ENCODE measurements at regions not wholly inside any gene's neighbourhood (a gene's known extent, or its start where the extent isn't known, plus 50 kb on each side); places are given as distances from the start of the nearest gene placed in this dataset.
A peak's percentile ranks its signal among the peaks of the same experiment; 100 is the strongest.
"Not testable (repeated sequence)": the region's sequence is repeated elsewhere in the genome, so short reads cannot be mapped to it uniquely, and the experiment has no call there.

DNA sequence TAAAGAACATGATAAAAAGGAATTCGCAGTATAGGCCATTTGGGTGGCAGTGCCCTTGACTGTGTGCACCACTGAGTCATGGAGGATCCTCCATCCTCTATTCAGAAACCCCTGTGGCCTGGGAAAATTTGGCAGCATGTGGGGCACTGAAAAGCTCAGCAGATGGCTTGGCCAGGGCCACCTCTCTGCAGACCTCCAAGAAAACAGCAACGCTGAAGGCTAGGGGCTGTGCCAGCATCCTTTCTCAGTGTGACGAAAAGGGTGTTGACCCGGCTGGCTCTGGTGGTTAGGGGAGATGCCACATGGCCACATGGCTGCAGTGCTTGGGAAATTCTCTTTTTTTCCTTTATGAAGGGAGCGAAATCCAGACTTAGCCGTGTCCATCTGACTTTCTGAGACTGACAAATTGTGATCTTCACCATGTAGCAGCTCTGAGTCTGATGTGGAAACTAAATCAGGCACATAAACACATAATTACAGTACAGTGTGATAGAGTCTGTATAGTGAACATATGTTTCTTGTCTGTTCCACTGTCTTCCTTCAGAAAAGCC, 178.0 kb downstream of the KCTD12 start:
- no peak for DNase-seq

DNA sequence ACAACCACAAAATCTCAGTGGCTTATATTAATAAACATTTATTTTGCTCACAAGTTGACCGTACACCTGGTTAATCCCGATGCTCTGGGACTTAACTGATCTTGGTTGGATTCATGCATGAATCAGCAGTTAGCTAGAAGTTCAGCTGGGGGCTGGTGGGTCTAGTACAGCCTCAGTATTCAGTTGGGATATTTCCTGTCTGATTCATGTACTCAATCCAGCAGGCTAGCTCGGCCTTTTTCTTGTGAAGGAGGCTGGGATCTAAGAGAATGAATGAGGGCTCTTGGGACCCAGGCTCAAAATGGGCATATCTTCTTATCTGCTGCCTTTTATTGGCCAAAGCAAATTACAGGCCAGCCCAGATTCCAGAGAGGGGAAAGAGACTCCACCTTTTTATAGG, 178.8 kb downstream of the KCTD12 start:
- no peak for DNase-seq

DNA sequence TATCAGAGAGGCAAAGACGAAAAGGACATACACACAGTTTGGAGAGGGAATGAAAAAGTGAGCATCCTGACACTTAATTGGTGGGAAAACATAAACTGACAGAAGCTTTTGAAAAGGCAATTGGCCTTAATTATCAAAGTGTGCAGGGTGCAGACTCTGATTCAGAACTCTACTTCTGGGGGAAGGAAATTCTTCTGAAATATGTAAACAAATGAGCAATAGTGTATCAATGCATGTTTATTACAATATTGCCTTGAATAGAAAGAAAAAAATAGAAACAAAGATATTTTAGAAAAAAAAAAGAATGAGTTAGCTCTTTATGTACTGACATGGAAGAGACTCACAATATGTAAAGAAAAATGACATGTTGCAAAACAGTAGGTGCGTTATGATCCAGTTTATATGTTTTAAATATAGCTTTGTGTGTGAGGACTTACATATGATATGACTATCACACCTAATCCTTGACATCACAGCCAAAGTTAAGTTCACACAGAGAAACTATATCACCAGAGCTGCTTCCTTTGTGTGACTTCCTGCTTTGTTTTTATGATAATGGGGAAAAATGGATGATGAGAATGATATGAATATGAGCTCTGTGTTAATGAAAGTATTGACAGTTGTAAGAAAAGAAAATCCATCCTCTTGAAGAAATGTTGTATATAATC, 182.4 kb downstream of the KCTD12 start:
- no peak for DNase-seq

DNA sequence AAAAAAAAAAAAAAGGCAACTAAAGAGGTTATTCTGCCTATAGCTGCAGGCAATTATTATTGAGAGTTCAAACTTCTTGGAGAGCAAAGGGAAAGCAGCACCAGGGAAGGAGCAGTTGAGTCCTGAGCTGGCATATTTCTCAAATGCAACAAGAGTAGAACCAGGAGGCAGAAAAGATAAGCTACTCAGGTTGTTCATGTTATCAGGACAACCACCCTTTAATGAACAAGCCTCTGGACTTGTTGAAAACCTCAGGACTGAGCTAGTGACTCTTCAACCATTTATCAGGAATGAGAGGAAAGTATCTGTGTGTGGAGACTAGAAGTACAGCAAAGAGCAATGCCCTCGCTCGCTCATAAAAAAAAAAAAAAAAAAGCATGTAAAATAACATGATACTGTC, 183.0 kb downstream of the KCTD12 start:
- no peak for DNase-seq

DNA sequence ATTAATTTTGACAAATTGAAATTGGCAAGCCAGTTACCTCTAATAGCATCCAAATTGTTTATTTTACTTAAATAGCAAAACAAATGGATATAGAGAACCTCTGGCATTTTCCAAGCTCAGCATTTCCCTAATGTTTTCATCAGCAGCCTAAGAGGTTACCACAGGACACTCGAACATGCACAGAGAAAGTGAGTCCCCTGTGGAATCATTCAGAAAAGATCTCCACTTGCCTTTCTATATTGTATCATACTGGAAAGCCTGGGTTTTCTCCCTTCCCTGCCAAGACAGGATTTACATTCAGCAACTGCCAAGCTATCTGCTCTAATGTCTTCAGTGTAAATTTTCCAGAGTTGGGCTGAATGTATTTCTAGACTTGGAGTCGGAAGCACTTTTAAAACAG, 188.9 kb downstream of the KCTD12 start:
- no peak for DNase-seq

DNA sequence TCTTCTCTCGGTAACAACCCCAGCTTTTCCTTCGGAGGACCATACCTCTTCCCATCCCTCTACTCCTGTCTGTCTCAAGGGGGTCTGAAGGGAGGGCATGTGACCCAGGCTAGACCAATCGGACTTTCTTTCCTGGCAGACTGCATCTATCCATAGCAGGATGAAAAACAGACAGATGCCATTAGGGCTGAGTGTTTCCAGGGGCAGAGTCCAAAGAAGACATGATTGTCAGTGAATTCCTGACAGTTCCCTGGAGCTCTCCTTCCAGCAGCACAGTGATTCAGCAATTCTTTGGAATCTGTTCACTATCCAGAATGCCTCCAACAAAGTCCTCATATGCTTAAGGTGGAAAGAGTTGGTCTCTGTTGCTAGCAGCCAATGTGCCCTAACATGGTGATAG, 189.8 kb downstream of the KCTD12 start:
- DNase-seq: no peak

DNA sequence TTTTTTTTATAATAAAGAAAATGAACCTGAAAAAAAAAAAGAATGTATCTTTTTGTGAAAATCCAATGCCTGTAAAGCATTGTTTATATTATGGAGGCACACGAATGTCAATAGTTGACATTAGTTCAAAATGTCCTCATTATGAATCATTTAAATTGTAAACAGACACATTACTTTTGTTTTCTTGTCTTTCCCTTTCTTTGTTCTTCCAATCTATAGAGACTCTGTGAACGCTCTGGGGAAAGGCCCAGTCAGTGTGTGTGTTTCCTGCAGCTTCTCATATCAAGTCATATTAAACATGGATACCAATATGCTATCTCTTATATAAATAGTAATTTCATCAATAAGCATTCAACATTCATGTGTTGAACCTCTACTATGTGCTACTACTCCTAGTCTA, 193.1 kb downstream of the KCTD12 start:
- no peak for DNase-seq

DNA sequence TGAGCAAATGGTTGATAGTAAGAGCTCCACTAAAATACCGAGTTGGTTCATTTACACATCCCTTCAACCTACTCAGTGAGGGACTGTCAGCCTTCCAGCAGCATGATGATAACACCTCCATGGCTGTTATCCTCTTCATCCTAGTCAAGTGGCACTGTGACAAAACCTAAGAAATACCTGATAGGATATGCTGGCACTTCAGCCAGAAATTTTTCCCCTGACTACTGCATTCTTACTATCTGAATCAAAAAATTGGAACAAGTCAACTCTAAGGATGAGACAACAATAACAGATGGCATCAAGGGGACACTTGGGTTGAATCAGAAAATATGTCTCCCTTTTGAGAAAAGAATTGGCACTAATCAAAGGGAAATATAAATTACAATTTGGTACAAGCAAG, 193.9 kb downstream of the KCTD12 start:
- DNase-seq: no peak

DNA sequence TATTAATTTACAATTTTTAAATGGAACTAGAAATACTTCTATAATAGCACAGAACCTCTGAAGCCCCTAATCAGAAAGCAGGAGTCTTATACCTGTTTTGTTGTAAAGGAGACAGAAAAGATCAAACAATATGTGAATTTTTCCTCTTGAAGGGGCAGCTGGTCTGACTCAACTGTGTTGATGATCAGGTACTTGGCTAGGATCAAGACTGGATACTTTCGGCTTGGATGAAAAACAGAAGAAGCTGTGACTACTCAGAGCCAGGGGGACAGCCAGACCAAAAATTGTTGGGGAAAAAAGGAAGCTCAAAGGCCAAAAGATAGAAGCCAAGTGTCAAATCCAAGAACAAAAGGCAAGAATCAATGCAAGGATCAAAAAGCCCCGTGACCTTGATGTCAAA, 195.6 kb downstream of the KCTD12 start:
- no peak for DNase-seq

DNA sequence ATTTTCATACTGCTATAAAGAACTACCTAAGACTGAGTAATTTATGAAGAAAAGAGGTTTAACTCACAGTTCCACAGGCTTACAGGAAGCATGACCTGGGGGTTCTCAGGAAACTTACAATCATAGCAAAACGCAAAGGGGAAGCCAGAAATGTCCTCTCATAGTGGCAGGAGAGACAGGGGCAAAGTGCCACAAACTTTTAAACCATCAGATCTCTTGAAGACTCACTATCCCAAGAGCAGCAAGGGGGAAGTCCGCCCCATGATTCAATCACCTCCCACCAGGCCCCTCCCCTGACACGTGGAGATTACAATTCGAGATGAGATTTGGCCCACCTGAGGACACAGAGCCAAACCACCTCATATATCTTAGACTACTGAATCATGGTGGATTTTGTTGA, 198.7 kb downstream of the KCTD12 start:
- peak; percentile 39 for DNase-seq

DNA sequence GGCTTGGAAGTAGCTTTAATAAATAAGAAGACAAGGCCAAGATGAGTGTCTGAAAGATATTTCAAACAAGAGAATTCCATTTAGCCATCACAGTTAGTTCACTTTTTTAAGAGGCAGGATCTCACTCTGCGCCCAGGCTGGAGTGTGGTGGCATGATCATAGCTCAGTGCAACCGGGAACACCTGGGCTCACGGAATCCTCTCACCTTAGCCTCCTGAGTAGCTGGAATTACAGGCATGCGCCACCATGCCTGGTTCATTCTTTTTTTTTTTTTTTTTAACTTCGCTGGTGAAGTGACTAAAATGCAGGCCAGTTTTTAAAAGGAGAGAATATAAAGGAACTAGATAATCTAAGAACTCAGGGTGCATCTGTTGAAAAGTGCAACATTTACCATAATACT, 200.3 kb downstream of the KCTD12 start:
- no peak for DNase-seq

DNA sequence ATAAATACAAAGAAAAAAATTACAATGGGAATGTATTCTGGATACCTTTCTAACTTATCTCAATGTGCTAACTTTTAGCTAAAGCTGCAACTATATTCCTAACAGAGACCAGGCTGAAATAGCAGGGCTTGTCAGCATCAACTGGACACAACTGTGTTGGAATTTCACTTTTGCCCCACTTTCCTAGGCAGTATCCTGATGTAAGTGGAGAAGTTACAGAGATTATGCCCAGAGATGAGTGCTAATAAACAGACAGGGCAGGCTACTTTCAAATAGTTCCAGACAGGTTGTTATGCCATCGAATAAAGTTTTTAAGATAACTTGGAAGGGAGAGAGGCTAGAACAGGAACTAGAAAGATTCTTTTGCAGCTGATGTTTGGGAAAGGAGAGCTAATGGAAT, 201.9 kb downstream of the KCTD12 start:
- no peak for DNase-seq

DNA sequence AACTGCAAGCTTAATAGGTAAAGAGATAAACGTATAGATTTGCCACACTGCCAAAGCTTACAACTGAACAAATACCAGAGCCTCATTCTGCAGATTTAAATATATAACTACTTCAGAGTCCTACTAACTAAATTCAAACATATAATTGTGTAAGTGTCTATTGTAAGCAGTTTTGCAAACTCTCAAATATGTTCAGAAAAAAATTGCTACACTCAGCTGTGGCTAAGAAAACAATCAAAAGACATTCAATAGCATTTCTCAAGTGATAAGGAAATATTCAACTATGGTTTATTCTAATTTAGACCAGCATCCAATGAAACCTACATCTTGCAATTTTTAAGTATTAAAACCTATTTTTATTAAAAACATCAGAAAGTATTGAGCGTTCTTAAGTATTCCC, 202.4 kb downstream of the KCTD12 start:
- no peak for DNase-seq

DNA sequence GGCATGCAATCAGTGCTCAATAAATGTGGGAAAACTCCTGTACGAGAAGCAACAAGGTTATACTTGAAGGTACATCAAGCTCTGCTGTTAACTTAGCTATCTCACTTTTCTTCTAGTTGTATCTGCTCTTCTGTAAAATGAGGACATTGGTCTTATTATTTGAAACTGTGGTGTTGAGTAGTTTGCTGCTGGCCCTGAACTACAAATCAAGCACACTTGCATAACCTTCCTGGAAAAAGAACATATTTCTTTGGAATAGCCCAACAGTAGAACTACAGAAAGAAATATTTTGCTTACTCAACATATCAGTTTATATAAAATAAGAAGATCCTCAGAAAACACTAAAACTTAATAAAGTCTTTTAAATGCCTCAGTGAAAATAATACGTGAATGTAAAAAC, 203.0 kb downstream of the KCTD12 start:
- no peak for DNase-seq

DNA sequence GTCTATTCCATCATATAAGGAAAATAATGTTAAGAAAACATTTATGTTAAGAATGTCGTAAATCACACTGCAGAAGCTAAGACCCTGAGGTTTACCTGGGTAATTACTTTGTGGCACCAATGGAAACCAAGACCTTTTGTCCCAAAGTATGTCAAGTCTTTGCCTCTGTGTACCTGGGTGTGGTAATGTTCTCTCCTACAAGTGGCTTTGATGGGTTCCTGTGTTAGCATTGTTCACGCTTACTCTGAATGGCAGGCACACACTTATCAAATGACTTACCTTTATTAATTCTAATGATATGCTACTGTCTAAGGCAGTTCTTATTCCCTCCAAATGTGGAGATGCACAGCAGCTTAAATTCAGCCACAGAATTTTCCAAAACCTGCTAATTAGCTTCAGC, 206.1 kb downstream of the KCTD12 start:
- DNase-seq: no peak

DNA sequence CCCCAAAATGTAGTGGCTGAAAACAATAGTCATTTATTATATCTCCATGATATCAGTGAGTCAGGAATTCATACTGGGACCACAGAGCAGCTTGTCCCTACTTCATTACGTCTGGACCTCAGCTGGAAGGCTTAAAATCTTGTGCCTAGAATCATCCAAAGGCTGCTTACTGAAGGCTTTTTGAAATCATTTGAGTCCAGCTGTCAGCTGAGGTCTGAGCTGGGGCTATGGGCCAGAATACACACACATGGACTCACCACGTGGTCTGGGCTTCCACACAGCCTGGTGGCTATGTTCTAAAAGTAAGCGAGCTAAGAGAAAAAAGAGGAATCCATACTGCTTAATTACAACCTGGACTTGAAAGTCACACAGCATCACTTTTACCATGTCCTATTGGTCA, 209.2 kb downstream of the KCTD12 start:
- no peak for DNase-seq

DNA sequence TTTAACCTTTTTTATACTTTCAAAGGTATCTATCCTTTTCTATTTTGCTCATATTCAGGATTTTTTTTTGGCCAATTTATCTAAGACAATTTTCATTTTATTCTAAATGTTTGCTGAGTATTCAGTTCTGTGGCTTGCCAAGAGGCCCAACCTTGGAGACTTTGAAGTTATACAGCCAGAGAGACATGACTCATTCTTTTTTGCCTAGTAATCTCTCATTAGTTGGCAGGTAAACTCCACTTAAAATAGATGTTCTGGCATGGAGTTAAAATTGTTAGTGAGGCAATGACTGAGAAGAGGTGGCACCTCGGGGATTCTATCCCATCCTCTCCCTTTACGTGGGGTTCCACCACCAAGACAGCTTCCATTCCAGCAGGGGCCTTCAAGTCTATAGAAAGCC, 213.8 kb downstream of the KCTD12 start:
- no peak for DNase-seq

DNA sequence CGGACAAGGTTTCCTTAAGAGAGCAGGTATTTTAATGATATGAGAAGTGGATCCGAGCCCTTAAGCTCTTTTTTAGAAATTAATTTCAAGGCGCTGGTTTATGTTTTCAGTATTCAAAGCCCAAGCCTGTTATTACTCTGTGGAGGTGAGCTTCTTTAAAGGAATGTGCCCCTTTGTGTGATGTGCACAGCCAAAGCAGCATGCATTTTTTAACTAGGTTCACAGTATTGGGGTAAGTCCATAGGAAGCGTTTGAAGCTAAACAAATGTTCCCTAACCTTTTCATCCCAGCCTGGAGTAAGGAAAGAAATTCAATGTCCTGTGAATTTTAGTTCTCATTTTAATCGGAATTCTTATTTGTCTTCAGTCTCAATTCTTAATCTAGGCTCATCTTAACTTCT, 217.5 kb downstream of the KCTD12 start:
- no peak for DNase-seq

DNA sequence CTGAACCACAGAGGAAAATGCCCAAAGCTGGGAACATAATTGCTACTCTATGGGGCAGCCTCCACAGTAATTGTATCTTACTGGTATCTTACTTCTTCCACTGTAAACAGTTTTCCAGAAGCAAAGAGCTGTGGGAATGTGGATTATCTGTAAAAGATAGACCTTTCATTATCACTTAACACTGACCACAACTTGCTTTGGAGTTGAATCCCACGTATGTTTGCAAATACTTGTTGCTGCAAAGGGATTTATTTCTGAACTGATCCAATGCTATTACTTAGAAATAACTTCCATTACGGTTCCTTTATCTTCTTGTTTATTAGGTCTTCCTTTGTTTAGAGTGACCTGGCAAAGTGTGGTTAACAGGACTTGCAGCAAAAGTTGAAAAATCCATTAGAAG, 218.1 kb downstream of the KCTD12 start:
- no peak for DNase-seq

DNA sequence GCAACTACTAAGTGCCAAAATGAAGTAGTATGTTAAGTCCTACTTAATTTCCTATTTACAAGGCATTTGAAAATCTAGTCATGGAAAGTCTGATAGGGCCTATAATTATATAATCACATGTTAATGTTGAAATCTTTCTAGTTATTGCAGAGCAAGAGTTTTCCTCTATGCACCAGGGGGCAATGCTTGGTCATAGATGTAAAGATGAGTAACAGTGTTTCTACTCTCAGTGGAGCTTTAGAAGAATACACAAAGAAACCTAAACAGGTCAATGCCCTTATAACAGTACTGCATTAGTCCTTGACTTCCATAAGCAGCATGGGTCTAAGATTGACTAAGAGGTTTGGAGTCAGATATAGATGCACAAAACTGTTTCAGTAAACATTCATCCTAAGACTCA, 218.7 kb downstream of the KCTD12 start:
- peak; percentile 66 for DNase-seq

DNA sequence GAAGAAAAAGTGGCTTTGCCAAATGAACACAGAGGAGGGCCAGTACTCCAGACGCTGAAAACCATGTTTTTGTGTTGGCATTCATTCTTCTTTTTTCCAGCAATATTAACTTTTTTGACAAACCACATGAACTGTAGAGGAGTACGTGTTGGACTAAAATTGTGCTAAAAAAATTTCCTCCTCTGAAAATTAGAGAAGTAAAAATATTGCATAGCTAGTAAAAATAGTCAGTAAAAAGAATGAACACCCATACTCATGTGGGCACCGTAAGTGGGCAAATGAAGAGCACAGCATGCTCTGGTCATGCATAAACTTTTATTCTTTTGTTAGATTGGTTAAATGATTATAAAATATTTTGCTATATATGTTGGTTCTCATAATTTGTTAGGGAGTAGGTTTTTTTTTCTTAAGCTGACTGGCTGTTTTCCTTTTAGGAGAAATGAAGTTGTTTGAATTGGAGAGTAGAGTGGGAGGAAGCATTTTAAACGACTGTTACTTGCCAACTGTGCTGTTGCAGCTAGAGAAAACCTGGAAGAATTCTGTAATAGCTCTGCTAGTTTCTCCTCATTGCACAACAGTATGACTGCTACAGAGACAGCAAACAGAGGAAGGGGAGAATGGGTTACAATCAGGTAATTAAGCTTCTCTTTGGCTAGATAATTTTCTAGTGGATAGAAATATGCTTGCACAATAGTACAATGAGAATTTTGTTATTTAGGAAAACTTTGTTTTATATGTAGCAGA, 222.4 kb downstream of the KCTD12 start:
- DNase-seq: peak; percentile 39

DNA sequence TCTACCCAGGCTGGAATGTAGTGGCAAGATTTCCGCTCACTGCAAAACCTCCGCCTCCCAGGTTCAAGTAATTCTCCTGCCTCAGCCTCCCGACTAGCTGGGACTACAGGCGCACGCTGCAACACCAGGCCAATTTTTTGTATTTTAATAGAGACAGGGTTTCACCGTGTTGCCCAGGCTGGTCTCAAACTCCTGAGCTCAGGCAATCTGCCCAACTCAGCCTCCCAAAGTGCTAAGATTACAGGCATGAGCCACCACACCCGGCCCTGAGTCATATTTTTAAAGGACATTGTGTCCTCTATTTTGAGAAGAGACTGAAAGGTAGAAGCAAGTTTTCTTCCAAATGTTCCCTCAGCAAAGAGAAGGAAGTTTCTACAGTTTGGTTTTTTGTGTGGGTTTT, 227.1 kb downstream of the KCTD12 start:
- not testable (repeated sequence) for DNase-seq

DNA sequence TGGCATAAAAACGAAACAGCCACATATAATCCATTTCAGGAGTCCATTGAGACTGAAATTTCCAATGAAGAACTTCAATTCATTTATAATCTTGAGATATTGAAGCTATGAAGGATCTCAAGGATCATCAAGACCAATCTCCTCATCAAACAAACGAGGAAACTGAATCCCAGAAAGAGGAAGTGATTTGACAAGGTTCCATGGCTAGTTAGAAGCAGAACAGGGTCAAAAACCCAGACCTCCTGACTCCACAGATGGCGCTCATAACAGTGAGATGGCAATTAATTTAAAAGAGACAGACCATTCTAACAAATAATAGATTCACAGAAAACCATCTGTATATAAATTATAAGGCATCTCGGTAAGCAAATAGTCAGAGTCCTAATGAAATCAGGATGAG, 229.7 kb downstream of the KCTD12 start:
- DNase-seq: peak; percentile 64

DNA sequence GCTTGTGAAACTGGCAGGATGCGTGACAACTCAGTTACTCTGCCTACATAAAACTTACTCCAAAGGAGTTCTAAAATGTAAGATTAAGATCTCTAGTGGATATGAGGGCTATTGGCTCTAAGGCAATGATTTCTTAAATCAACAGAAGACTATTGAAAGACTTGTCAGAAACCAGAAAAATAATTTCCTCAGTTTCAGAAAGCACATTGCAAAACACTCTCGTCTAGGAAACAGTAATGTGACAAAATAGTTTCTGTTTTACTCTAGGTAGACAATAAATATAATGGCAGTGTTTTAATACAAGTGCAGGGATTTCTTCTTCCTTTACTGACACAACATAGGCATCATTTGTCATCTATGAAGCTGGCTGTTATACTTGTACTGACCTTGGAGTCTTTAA, 230.1 kb downstream of the KCTD12 start:
- peak; percentile 35 for DNase-seq

DNA sequence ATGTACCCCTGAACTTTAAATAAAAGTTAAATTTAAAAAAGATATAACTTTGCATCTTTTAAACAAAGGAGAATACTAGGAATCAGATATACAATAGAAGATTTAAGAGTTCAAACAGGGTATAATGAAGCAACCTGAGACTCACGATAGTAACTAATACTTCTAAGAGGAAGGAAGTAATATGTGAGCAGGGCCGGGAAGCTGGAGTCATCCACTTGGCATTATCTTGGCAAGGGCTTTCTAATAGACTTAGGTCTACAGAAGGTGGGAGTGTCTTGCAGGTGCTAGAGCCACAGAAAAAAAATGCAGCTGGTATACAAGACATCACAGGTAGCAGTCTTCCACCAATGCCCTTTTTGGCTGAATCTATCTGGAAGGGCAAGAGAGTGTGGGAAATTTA, 231.9 kb downstream of the KCTD12 start:
- no peak for DNase-seq
